ENCODE measurements at regions not wholly inside any gene's neighbourhood (a gene's known extent, or its start where the extent isn't known, plus 50 kb on each side); places are given as distances from the start of the nearest gene placed in this dataset.

GRCh38 chrX:12058087-12058486 is 80.2 kb upstream of the FRMPD4 start:
- Mint-ChIP-seq H3K27ac (ENCODE audit: unreplicated experiment) (no peak overlapping the region), H3K4me1 (ENCODE audit: low read depth, unreplicated experiment) (no peaks in the 10 kb centered on the region), H3K4me3 (ENCODE audit: unreplicated experiment) (no peak overlapping the region), H3K9me3 (ENCODE audit: unreplicated experiment) (no peaks in the 10 kb centered on the region), H3K27me3 (ENCODE audit: insufficient read depth, unreplicated experiment) (peaks cover 5% of the 10 kb centered on the region), H3K36me3 (ENCODE audit: insufficient read depth, unreplicated experiment) (no peaks in the 10 kb centered on the region)
- ChIA-PET POLR2A (no interaction called here), CTCF (no interaction called here)
- no peaks in the 10 kb centered on the region for H3K27me3 ChIP-seq (replicated peaks; ENCODE audit: control insufficient read depth, insufficient read depth, low read length)
- DNase-seq = no peak
- H3K4me1 ChIP-seq = no peaks in the 10 kb centered on the region
- H3K4me3 ChIP-seq (ENCODE audit: low read depth, low read length) = no peak overlapping the region
- H3K36me3 ChIP-seq (ENCODE audit: control insufficient read depth, insufficient read depth, low read length) = no peaks in the 10 kb centered on the region
- H3K9me3 ChIP-seq = no peaks in the 10 kb centered on the region
- intact Hi-C loops (cut with micrococcal nuclease; ENCODE audit: unreplicated experiment) = no loop called here
- BruUV-seq (replicated peaks) = no TSS peak
- no peak for TF ChIP-seq CTCF (IDR thresholded peaks at IDR 0.05; ENCODE audit: insufficient read depth in 1 of 2, low read depth in 1 of 2, low read length in 1 of 2, severe bottlenecking in 1 of 2, unreplicated experiment in 1 of 2)

- DNase-seq = no peak
- Mint-ChIP-seq H3K27me3 (ENCODE audit: insufficient read depth, unreplicated experiment) (no peaks in the 10 kb centered on the region), H3K4me3 (ENCODE audit: unreplicated experiment) (no peak overlapping the region), H3K9me3 (ENCODE audit: unreplicated experiment) (no peaks in the 10 kb centered on the region), H3K4me1 (ENCODE audit: low read depth, unreplicated experiment) (no peaks in the 10 kb centered on the region), H3K27ac (ENCODE audit: unreplicated experiment) (no peak overlapping the region), H3K36me3 (ENCODE audit: insufficient read depth, unreplicated experiment) (no peaks in the 10 kb centered on the region)
- CTCF ChIA-PET = no interaction called here
- H3K27me3 ChIP-seq (replicated peaks; ENCODE audit: control insufficient read depth, insufficient read depth, low read length) = no peaks in the 10 kb centered on the region
- intact Hi-C loops (cut with micrococcal nuclease; ENCODE audit: unreplicated experiment) = no loop called here
- H3K4me3 ChIP-seq (ENCODE audit: low read depth, low read length) = no peak overlapping the region
- H3K4me1 ChIP-seq = no peaks in the 10 kb centered on the region
- H3K36me3 ChIP-seq (ENCODE audit: control insufficient read depth, insufficient read depth, low read length) = no peaks in the 10 kb centered on the region
- BruUV-seq (replicated peaks) = no TSS peak
- no peaks in the 10 kb centered on the region for H3K9me3 ChIP-seq
- no peak for TF ChIP-seq CTCF (IDR thresholded peaks at IDR 0.05; ENCODE audit: insufficient read depth in 1 of 2, low read depth in 1 of 2, low read length in 1 of 2, severe bottlenecking in 1 of 2, unreplicated experiment in 1 of 2)
- POLR2A ChIA-PET = no interaction called here
Measured at GRCh38 chrX:12060489-12061260, 77.6 kb upstream of the FRMPD4 start.

- Mint-ChIP-seq H3K9me3 (ENCODE audit: unreplicated experiment) (no peaks in the 10 kb centered on the region), H3K27ac (ENCODE audit: unreplicated experiment) (no peak overlapping the region), H3K4me3 (ENCODE audit: unreplicated experiment) (no peak overlapping the region), H3K27me3 (ENCODE audit: insufficient read depth, unreplicated experiment) (peaks cover 7% of the 10 kb centered on the region), H3K4me1 (ENCODE audit: low read depth, unreplicated experiment) (no peaks in the 10 kb centered on the region), H3K36me3 (ENCODE audit: insufficient read depth, unreplicated experiment) (no peaks in the 10 kb centered on the region)
- no TSS peak for BruUV-seq (replicated peaks)
- H3K9me3 ChIP-seq = no peaks in the 10 kb centered on the region
- intact Hi-C loops (cut with micrococcal nuclease; ENCODE audit: unreplicated experiment) = no loop called here
- CTCF ChIA-PET = no interaction called here
- POLR2A ChIA-PET = no interaction called here
- no peaks in the 10 kb centered on the region for H3K4me1 ChIP-seq
- no peaks in the 10 kb centered on the region for H3K36me3 ChIP-seq (ENCODE audit: control insufficient read depth, insufficient read depth, low read length)
- TF ChIP-seq CTCF (IDR thresholded peaks at IDR 0.05; ENCODE audit: insufficient read depth in 1 of 2, low read depth in 1 of 2, low read length in 1 of 2, severe bottlenecking in 1 of 2, unreplicated experiment in 1 of 2) = no peak
- no peaks in the 10 kb centered on the region for H3K27me3 ChIP-seq (replicated peaks; ENCODE audit: control insufficient read depth, insufficient read depth, low read length)
- no peak overlapping the region for H3K4me3 ChIP-seq (ENCODE audit: low read depth, low read length)
- peak in 1 of 2 experiments; percentile 11 for DNase-seq
Measured at GRCh38 chrX:12065251-12065650, 73.0 kb upstream of the FRMPD4 start.

Data from Caco-2 (cell line).